Left lung (tissue), 4 donors: ENCODE measurements at regions not wholly inside any gene's neighbourhood (a gene's known extent, or its start where the extent isn't known, plus 50 kb on each side); places are given as distances from the start of the nearest gene placed in this dataset.
A peak's percentile ranks its signal among the peaks of the same experiment; 100 is the strongest.

Experiments used
- ATAC-seq: fragments of 200-7000 bp; cut with Tn5 transposase; one replicate; pipeline ENCODE4 v1.9.1; 2020; ENCODE audit warnings: moderate library complexity
- DNase-seq, 4 donors: peaks; one replicate each; pipeline ENCODE4 v3.0.0-alpha.2; 2013 to 2020
- H3K27ac ChIP-seq, 2 donors: fragments of 200-600 bp; sonication (generic) in 1 of 2; one replicate each; pipeline versions ENCODE4 v1.5.0 to v1.8.0; 2020 to 2021
- H3K27me3 ChIP-seq, 2 donors: fragments of 200-600 bp; sonication (generic) in 1 of 2; one replicate each; pipeline versions ENCODE4 v1.5.0 to v1.8.0; 2020 to 2021
- H3K36me3 ChIP-seq, 2 donors: fragments of 200-600 bp; sonication (generic) in 1 of 2; one replicate each; pipeline versions ENCODE4 v1.5.0 to v1.8.0; 2020 to 2021
- H3K4me1 ChIP-seq, 2 donors: fragments of 200-600 bp; one replicate each; pipeline ENCODE4 v1.8.0; 2021
- H3K4me3 ChIP-seq, 2 donors: fragments of 200-600 bp; sonication (generic) in 1 of 2; one replicate each; pipeline versions ENCODE4 v1.5.0 to v1.8.0; 2020 to 2021; ENCODE audit warnings: mild to moderate bottlenecking in 1 of 2
- H3K9me3 ChIP-seq, 2 donors: fragments of 200-600 bp; sonication (generic) in 1 of 2; one replicate each; pipeline versions ENCODE4 v1.5.0 to v1.8.0; 2020 to 2021
- CTCF ChIP-seq, 2 donors: fragments of 200-600 bp; sonication (generic) in 1 of 2; IDR thresholded peaks; one replicate each; pipeline versions ENCODE4 v1.5.0 to v1.8.0; 2021; ENCODE audit warnings: antibody characterized with exemption in 2 of 2
- intact Hi-C, 2 donors: fragments of 100-400 bp; cut with DNase I; formaldehyde crosslinking; loops; one replicate each; pipeline versions ENCODE4 v1.11.2 to v1.14.2; 2022
- donor health status: DM: no; HTN: yes; CAD: no.
- donor health status: DM: no; HTN: no; CAD: no.

DNA sequence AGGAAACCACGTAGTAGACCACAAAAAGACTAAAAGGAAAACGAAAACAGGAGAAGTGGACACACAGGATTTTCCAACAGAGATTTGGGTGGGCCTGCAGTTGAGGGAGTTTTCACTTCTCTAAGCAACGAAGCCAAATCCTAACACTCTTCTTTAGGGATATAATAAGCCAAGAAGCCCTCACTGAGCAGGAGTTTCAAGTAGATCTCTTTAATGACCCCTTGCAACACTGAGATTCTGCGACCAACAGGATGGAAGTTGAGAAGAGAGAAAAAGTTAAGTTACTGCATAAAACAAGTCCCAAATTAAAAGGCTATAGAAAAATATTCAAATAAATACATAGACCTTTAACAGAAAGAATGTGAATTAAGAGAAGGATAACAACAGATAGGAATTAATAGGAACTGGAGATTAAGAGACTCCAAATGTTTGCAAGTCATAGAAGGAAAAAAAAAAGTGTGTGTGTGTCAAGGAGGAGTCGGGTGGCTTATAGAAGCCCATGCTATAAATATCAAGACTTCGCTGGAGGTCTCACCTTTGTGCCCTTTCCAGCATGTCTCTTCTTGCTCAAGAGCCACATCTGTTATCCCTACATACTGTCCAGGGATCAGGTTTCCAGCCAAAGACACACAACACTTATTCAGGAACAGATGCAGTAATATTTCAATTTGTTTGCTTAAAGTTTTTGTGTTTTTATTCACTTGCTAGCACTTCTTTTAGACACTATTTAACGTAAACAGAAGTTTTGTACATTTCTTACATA, 69.4 kb upstream of the ARHGAP28 start:
- ATAC-seq, result no peak
- no peaks in the 10 kb centered on the region for H3K36me3 ChIP-seq
- H3K4me3 ChIP-seq, result no peak overlapping the region
- no peak overlapping the region for H3K27ac ChIP-seq
- H3K9me3 ChIP-seq, result no peaks in the 10 kb centered on the region
- H3K27me3 ChIP-seq, result no peaks in the 10 kb centered on the region
- no peaks in the 10 kb centered on the region for H3K4me1 ChIP-seq
- no peak for TF ChIP-seq CTCF (IDR thresholded peaks at IDR 0.05)
- intact Hi-C loops, result no loop called here
- peak in 1 of 4 donors; percentile 69 for DNase-seq

DNA sequence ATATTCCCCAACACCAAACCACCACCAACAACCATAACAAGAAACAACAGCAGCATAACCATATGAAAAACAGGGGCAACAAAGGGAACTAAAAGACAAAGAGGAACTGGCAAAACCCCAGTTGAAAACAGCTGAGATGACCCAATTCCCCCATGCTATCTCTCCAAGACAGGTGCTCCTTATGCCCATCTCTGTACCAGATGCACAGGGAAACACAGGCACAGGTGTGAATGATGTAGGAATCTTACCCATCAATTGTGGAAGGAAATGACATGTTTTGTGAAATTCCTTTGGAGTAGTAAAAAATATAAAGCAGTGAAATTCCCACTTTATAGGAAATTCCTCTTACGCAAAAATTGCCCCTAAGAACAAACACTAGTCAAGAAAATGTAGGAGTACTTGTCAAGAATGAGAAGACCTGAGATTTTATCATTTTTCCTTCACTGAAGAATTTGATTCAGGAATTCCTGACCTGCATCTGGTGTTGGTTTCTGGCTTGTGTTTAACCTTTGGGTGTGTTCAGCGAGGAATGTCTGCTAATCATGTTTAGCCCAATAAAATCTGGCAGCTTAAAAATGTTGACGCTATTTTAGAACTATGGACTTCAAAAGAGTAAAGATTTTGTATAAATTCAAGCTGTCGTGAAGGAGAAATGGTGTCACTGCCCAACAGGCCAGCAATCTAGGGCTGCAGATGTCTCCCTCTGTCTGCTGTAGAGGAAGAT, 67.7 kb upstream of the ARHGAP28 start:
- TF ChIP-seq CTCF (IDR thresholded peaks at IDR 0.05), result no peak
- Histone ChIP-seq H3K4me1 (no peaks in the 10 kb centered on the region), H3K27me3 (no peaks in the 10 kb centered on the region), H3K4me3 (no peak overlapping the region), H3K36me3 (no peaks in the 10 kb centered on the region), H3K9me3 (no peaks in the 10 kb centered on the region), H3K27ac (no peak overlapping the region)
- DNase-seq, result no peak
- intact Hi-C loops, result no loop called here
- no peak for ATAC-seq

GRCh38 chr18:6666012-6666685, 63.4 kb upstream of the ARHGAP28 start:
- Histone ChIP-seq H3K4me1 (no peaks in the 10 kb centered on the region), H3K36me3 (no peaks in the 10 kb centered on the region), H3K27ac (no peak overlapping the region), H3K27me3 (no peaks in the 10 kb centered on the region), H3K4me3 (no peak overlapping the region), H3K9me3 (no peaks in the 10 kb centered on the region)
- ATAC-seq (no peak), DNase-seq (no peak)
- TF ChIP-seq CTCF (IDR thresholded peaks at IDR 0.05), result no peak
- intact Hi-C loops, result no loop called here

DNA sequence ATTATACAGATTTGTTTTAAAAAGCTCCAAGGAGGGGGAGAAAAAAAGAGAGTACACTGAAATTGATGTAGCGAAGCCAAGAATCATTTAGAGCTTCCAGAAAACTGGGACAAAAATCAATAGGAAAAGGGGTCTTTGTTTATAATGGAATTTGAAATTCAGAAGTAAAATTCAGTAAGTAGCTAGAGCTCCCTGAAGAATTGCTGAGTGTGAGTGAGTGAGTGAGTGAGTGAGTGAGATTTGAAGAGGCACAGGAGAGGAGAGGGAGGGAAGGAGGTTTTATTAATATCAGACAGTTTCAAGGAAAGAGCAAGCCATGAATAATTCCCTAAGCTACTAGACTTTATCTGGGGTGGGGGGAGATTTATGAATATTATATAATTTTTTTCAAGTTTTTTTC, 60.7 kb upstream of the ARHGAP28 start:
- no peak overlapping the region for H3K4me3 ChIP-seq
- DNase-seq (no peak), ATAC-seq (no peak)
- H3K27me3 ChIP-seq, result no peaks in the 10 kb centered on the region
- no peaks in the 10 kb centered on the region for H3K9me3 ChIP-seq
- no peak overlapping the region for H3K27ac ChIP-seq
- no peaks in the 10 kb centered on the region for H3K36me3 ChIP-seq
- no peaks in the 10 kb centered on the region for H3K4me1 ChIP-seq
- TF ChIP-seq CTCF (IDR thresholded peaks at IDR 0.05), result no peak
- intact Hi-C loops, result no loop called here

DNA sequence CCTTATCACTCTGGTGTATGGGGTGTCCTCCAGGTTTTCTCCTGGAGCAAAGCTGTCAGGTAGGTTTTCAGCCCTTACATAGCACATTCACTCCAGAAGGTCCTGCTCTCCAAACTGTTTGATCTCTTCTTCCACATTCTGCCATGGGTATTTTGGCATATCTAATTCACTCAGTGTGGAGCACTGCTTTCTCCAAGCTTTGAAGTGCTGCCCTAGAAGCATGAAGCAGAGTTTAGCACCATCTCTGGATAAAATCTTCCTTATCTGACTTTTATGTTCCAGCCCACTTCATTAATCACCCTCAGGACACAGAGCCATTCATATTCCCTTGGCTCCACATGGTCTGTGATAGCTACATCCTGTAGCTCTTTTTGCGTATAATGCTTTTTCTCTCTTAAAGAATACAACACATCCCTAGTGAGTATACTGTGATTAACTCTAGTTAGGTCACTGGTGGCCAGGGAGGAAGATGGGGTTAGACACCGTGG, 56.7 kb upstream of the ARHGAP28 start:
- H3K27me3 ChIP-seq, result no peaks in the 10 kb centered on the region
- no peak for DNase-seq

More for the DNA sequence above, 56.7 kb upstream of the ARHGAP28 start:
- H3K4me3 ChIP-seq, result no peak overlapping the region
- no peak for ATAC-seq
- H3K36me3 ChIP-seq, result no peaks in the 10 kb centered on the region
- no peak for TF ChIP-seq CTCF (IDR thresholded peaks at IDR 0.05)
- H3K27ac ChIP-seq, result no peak overlapping the region
- no peaks in the 10 kb centered on the region for H3K9me3 ChIP-seq
- H3K4me1 ChIP-seq, result no peaks in the 10 kb centered on the region
- intact Hi-C loops, result no loop called here
